ENCODE measurements at regions not wholly inside any gene's neighbourhood (a gene's known extent, or its start where the extent isn't known, plus 50 kb on each side); places are given as distances from the start of the nearest gene placed in this dataset.

GRCh38 chr12:43180242-43180641 is 371.8 kb downstream of the ADAMTS20 start:
- no peaks in the 10 kb centered on the region for H3K27me3 ChIP-seq (ENCODE audit: control insufficient read depth in 1 of 2, insufficient read depth in 1 of 2, low read length in 2 of 2)
- WGBS, result 88% methylated on average over 4 of the region's 4 CpGs
- H3K4me2 ChIP-seq (ENCODE audit: low read length, poor library complexity, severe bottlenecking), result no peak overlapping the region
- H2BK12ac ChIP-seq (ENCODE audit: low read length in 2 of 2), result no peak overlapping the region
- H2AK5ac ChIP-seq (ENCODE audit: low read length, severe bottlenecking), result no peak overlapping the region
- H4K91ac ChIP-seq (ENCODE audit: low read length), result no peak overlapping the region
- no peak overlapping the region for H4K8ac ChIP-seq (ENCODE audit: low read length)
- H3K79me1 ChIP-seq (replicated peaks; ENCODE audit: low read length, poor library complexity, severe bottlenecking), result no peaks in the 10 kb centered on the region
- no peak overlapping the region for H3K4ac ChIP-seq (ENCODE audit: low read depth in 1 of 2, low read length in 2 of 2)
- H3K9ac ChIP-seq (ENCODE audit: low read length), result no peak overlapping the region
- H2BK120ac ChIP-seq (ENCODE audit: low read depth, low read length), result no peak overlapping the region
- H3K36me3 ChIP-seq (ENCODE audit: control insufficient read depth in 1 of 2, insufficient read depth in 2 of 2, low read depth in 1 of 2, low read length in 2 of 2), result no peaks in the 10 kb centered on the region
- peaks cover 32% of the 10 kb centered on the region for H3K9me3 ChIP-seq (ENCODE audit: control insufficient read depth, low read length)
- no peak overlapping the region for H3K23ac ChIP-seq (ENCODE audit: low read length in 2 of 2)
- H3K4me1 ChIP-seq (ENCODE audit: control insufficient read depth, insufficient read depth, low read depth, low read length), result no peaks in the 10 kb centered on the region
- no peak overlapping the region for H2BK5ac ChIP-seq (ENCODE audit: low read depth, low read length, poor library complexity, severe bottlenecking)
- H3K18ac ChIP-seq (ENCODE audit: low read depth in 1 of 2, low read length in 2 of 2), result no peak overlapping the region
- H3K4me3 ChIP-seq (ENCODE audit: insufficient read depth in 1 of 2, low read depth in 1 of 2, low read length in 2 of 2), result no peak overlapping the region
- H3K27ac ChIP-seq (ENCODE audit: low read length, poor library complexity, severe bottlenecking), result no peak overlapping the region
- H2BK15ac ChIP-seq (ENCODE audit: low read depth, poor library complexity, severe bottlenecking), result no peak overlapping the region
- H2AFZ ChIP-seq (ENCODE audit: low read depth, low read length), result no peak overlapping the region
- no peak for DNase-seq
- no peak overlapping the region for H3K14ac ChIP-seq (ENCODE audit: low read length in 2 of 2)

GRCh38 chr12:43179486-43179885 is 372.5 kb downstream of the ADAMTS20 start:
- Histone ChIP-seq H2BK12ac (ENCODE audit: low read length in 2 of 2) (no peak overlapping the region), H3K27ac (ENCODE audit: low read length, poor library complexity, severe bottlenecking) (no peak overlapping the region), H3K14ac (ENCODE audit: low read length in 2 of 2) (no peak overlapping the region), H3K4me2 (ENCODE audit: low read length, poor library complexity, severe bottlenecking) (no peak overlapping the region), H4K8ac (ENCODE audit: low read length) (no peak overlapping the region), H3K27me3 (ENCODE audit: control insufficient read depth in 1 of 2, insufficient read depth in 1 of 2, low read length in 2 of 2) (no peaks in the 10 kb centered on the region), H3K36me3 (ENCODE audit: control insufficient read depth in 1 of 2, insufficient read depth in 2 of 2, low read depth in 1 of 2, low read length in 2 of 2) (no peaks in the 10 kb centered on the region), H3K4ac (ENCODE audit: low read depth in 1 of 2, low read length in 2 of 2) (no peak overlapping the region), H2BK5ac (ENCODE audit: low read depth, low read length, poor library complexity, severe bottlenecking) (no peak overlapping the region), H3K9ac (ENCODE audit: low read length) (no peak overlapping the region), H2BK120ac (ENCODE audit: low read depth, low read length) (no peak overlapping the region), H3K23ac (ENCODE audit: low read length in 2 of 2) (no peak overlapping the region), H3K79me1 (replicated peaks; ENCODE audit: low read length, poor library complexity, severe bottlenecking) (no peaks in the 10 kb centered on the region), H3K4me3 (ENCODE audit: insufficient read depth in 1 of 2, low read depth in 1 of 2, low read length in 2 of 2) (no peak overlapping the region), H4K91ac (ENCODE audit: low read length) (no peak overlapping the region), H3K18ac (ENCODE audit: low read depth in 1 of 2, low read length in 2 of 2) (no peak overlapping the region), H2BK15ac (ENCODE audit: low read depth, poor library complexity, severe bottlenecking) (no peak overlapping the region), H2AFZ (ENCODE audit: low read depth, low read length) (no peak overlapping the region), H2AK5ac (ENCODE audit: low read length, severe bottlenecking) (no peak overlapping the region), H3K4me1 (ENCODE audit: control insufficient read depth, insufficient read depth, low read depth, low read length) (no peaks in the 10 kb centered on the region), H3K9me3 (ENCODE audit: control insufficient read depth, low read length) (peaks cover 32% of the 10 kb centered on the region)
- DNase-seq, result no peak
- 92% methylated on average over 1 of the region's 1 CpG for WGBS

GRCh38 chr12:43177276-43177675 is 374.7 kb downstream of the ADAMTS20 start:
- Histone ChIP-seq H3K4me3 (ENCODE audit: insufficient read depth in 1 of 2, low read depth in 1 of 2, low read length in 2 of 2) (no peak overlapping the region), H2AFZ (ENCODE audit: low read depth, low read length) (no peak overlapping the region), H4K91ac (ENCODE audit: low read length) (no peak overlapping the region), H2AK5ac (ENCODE audit: low read length, severe bottlenecking) (no peak overlapping the region), H4K8ac (ENCODE audit: low read length) (no peak overlapping the region), H3K9ac (ENCODE audit: low read length) (no peak overlapping the region), H3K79me1 (replicated peaks; ENCODE audit: low read length, poor library complexity, severe bottlenecking) (no peaks in the 10 kb centered on the region), H3K4me1 (ENCODE audit: control insufficient read depth, insufficient read depth, low read depth, low read length) (no peaks in the 10 kb centered on the region), H3K18ac (ENCODE audit: low read depth in 1 of 2, low read length in 2 of 2) (no peak overlapping the region), H2BK120ac (ENCODE audit: low read depth, low read length) (no peak overlapping the region), H3K36me3 (ENCODE audit: control insufficient read depth in 1 of 2, insufficient read depth in 2 of 2, low read depth in 1 of 2, low read length in 2 of 2) (no peaks in the 10 kb centered on the region), H3K4me2 (ENCODE audit: low read length, poor library complexity, severe bottlenecking) (no peak overlapping the region), H2BK5ac (ENCODE audit: low read depth, low read length, poor library complexity, severe bottlenecking) (no peak overlapping the region), H3K14ac (ENCODE audit: low read length in 2 of 2) (no peak overlapping the region), H3K27me3 (ENCODE audit: control insufficient read depth in 1 of 2, insufficient read depth in 1 of 2, low read length in 2 of 2) (no peaks in the 10 kb centered on the region), H2BK15ac (ENCODE audit: low read depth, poor library complexity, severe bottlenecking) (no peak overlapping the region), H3K4ac (ENCODE audit: low read depth in 1 of 2, low read length in 2 of 2) (no peak overlapping the region), H3K23ac (ENCODE audit: low read length in 2 of 2) (no peak overlapping the region), H2BK12ac (ENCODE audit: low read length in 2 of 2) (no peak overlapping the region), H3K9me3 (ENCODE audit: control insufficient read depth, low read length) (peaks cover 24% of the 10 kb centered on the region), H3K27ac (ENCODE audit: low read length, poor library complexity, severe bottlenecking) (no peak overlapping the region)
- WGBS, result 88% methylated on average over 2 of the region's 2 CpGs
- no peak for DNase-seq

GRCh38 chr12:43169115-43169681 is 382.8 kb downstream of the ADAMTS20 start:
- H3K4me2 ChIP-seq (ENCODE audit: low read length, poor library complexity, severe bottlenecking), result no peak overlapping the region
- no peak overlapping the region for H3K4ac ChIP-seq (ENCODE audit: low read depth in 1 of 2, low read length in 2 of 2)
- no peak overlapping the region for H3K18ac ChIP-seq (ENCODE audit: low read depth in 1 of 2, low read length in 2 of 2)
- no peak for DNase-seq
- H4K91ac ChIP-seq (ENCODE audit: low read length), result no peak overlapping the region
- no peak overlapping the region for H2BK5ac ChIP-seq (ENCODE audit: low read depth, low read length, poor library complexity, severe bottlenecking)
- no peaks in the 10 kb centered on the region for H3K36me3 ChIP-seq (ENCODE audit: control insufficient read depth in 1 of 2, insufficient read depth in 2 of 2, low read depth in 1 of 2, low read length in 2 of 2)
- H3K4me1 ChIP-seq (ENCODE audit: control insufficient read depth, insufficient read depth, low read depth, low read length), result no peaks in the 10 kb centered on the region
- no peak overlapping the region for H3K27ac ChIP-seq (ENCODE audit: low read length, poor library complexity, severe bottlenecking)
- no peaks in the 10 kb centered on the region for H3K27me3 ChIP-seq (ENCODE audit: control insufficient read depth in 1 of 2, insufficient read depth in 1 of 2, low read length in 2 of 2)
- 83% methylated on average over 1 of the region's 3 CpGs for WGBS
- no peak overlapping the region for H2AFZ ChIP-seq (ENCODE audit: low read depth, low read length)
- H3K14ac ChIP-seq (ENCODE audit: low read length in 2 of 2), result no peak overlapping the region
- H3K23ac ChIP-seq (ENCODE audit: low read length in 2 of 2), result no peak overlapping the region
- no peak overlapping the region for H3K9ac ChIP-seq (ENCODE audit: low read length)
- no peaks in the 10 kb centered on the region for H3K79me1 ChIP-seq (replicated peaks; ENCODE audit: low read length, poor library complexity, severe bottlenecking)
- no peak overlapping the region for H2AK5ac ChIP-seq (ENCODE audit: low read length, severe bottlenecking)
- no peak overlapping the region for H4K8ac ChIP-seq (ENCODE audit: low read length)
- H3K4me3 ChIP-seq (ENCODE audit: insufficient read depth in 1 of 2, low read depth in 1 of 2, low read length in 2 of 2), result no peak overlapping the region
- no peaks in the 10 kb centered on the region for H3K9me3 ChIP-seq (ENCODE audit: control insufficient read depth, low read length)
- H2BK15ac ChIP-seq (ENCODE audit: low read depth, poor library complexity, severe bottlenecking), result no peak overlapping the region
- H2BK12ac ChIP-seq (ENCODE audit: low read length in 2 of 2), result no peak overlapping the region
- H2BK120ac ChIP-seq (ENCODE audit: low read depth, low read length), result no peak overlapping the region
